Stimulated activated CD8-positive, alpha-beta memory T cell treated with anti-CD3 and anti-CD28 coated beads, Interleukin-15, amount 100 ng/mL, for 1 hour (primary cell): ENCODE measurements at regions not wholly inside any gene's neighbourhood (a gene's known extent, or its start where the extent isn't known, plus 50 kb on each side); places are given as distances from the start of the nearest gene placed in this dataset.

ENCODE experiments used
- DNase-seq: peaks from one replicate; pipeline ENCODE4 v3.0.0-alpha.2; 2020; ENCODE audit warnings: low read depth

- DNase-seq, result no peak
Observed at GRCh38 chr1:185500001-185500626, 183.1 kb upstream of the IVNS1ABP start.

- DNase-seq, result no peak
Observed at GRCh38 chr1:185498207-185498606, 181.2 kb upstream of the IVNS1ABP start.

GRCh38 chr1:185497177-185497576 lies 180.1 kb upstream of the IVNS1ABP start:
- DNase-seq, result no peak

GRCh38 chr1:185495898-185496297 lies 178.9 kb upstream of the IVNS1ABP start:
- DNase-seq, result no peak

GRCh38 chr1:185495007-185495406 lies 178.0 kb upstream of the IVNS1ABP start:
- no peak for DNase-seq

GRCh38 chr1:185492089-185492825 lies 175.2 kb upstream of the IVNS1ABP start:
- no peak for DNase-seq

- DNase-seq, result no peak
Observed at GRCh38 chr1:185491604-185492003, 174.6 kb upstream of the IVNS1ABP start.

GRCh38 chr1:185490924-185491323 lies 173.9 kb upstream of the IVNS1ABP start:
- no peak for DNase-seq

GRCh38 chr1:185489406-185489805 lies 172.4 kb upstream of the IVNS1ABP start:
- DNase-seq, result no peak

GRCh38 chr1:185488808-185489207 lies 171.8 kb upstream of the IVNS1ABP start:
- DNase-seq, result no peak

- no peak for DNase-seq
Observed at GRCh38 chr1:185487936-185488335, 170.9 kb upstream of the IVNS1ABP start.

GRCh38 chr1:185487026-185487425 lies 170.0 kb upstream of the IVNS1ABP start:
- no peak for DNase-seq

- no peak for DNase-seq
Observed at GRCh38 chr1:185486346-185486745, 169.3 kb upstream of the IVNS1ABP start.

- no peak for DNase-seq
Observed at GRCh38 chr1:185483664-185484450, 166.8 kb upstream of the IVNS1ABP start.

- DNase-seq, result no peak
Observed at GRCh38 chr1:185483217-185483616, 166.2 kb upstream of the IVNS1ABP start.

- no peak for DNase-seq
Observed at GRCh38 chr1:185480545-185480944, 163.5 kb upstream of the IVNS1ABP start.

GRCh38 chr1:185479796-185480195 lies 162.8 kb upstream of the IVNS1ABP start:
- DNase-seq, result no peak

- no peak for DNase-seq
Observed at GRCh38 chr1:185478877-185479276, 161.8 kb upstream of the IVNS1ABP start.

- DNase-seq, result no peak
Observed at GRCh38 chr1:185477638-185478580, 160.9 kb upstream of the IVNS1ABP start.

- DNase-seq, result no peak
Observed at GRCh38 chr1:185474440-185475149, 157.6 kb upstream of the IVNS1ABP start.

- no peak for DNase-seq
Observed at GRCh38 chr1:185473186-185473585, 156.1 kb upstream of the IVNS1ABP start.
